ENCODE measurements at regions not wholly inside any gene's neighbourhood (a gene's known extent, or its start where the extent isn't known, plus 50 kb on each side); places are given as distances from the start of the nearest gene placed in this dataset.

DNA sequence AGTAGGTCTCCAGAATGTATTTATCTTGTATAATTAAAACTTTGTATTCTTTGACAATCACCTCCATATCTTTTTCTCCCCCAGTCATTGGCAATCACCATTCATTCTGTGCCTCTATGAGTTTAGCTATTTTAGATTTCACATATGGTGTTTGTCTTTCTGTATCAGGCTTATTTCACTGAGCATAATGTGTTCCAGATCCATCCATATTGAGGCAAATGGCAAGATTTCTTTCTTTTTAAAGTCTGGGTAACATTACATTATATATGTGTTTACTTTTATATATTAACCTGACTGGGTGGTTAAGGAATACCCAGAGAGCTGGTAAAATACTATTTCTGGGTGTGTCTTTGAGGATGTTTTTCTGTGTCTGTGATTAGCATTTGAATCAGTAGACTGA is 486.6 kb downstream of the SQOR start:
- no peaks in the 10 kb centered on the region for H3K4me1 ChIP-seq (ENCODE audit: control insufficient read depth in 2 of 2, insufficient read depth in 2 of 2, low read length in 2 of 2)
- H3K36me3 ChIP-seq (ENCODE audit: control insufficient read depth in 2 of 2, insufficient read depth in 2 of 2, low read length in 1 of 2) = no peaks in the 10 kb centered on the region
- H3K4me3 ChIP-seq (ENCODE audit: low read length in 2 of 2) = no peak overlapping the region
- DNase-seq (ENCODE audit: low read depth in 6 of 9, low spot score in 9 of 9) = no peak
- H3K9me3 ChIP-seq (ENCODE audit: control insufficient read depth in 2 of 2, insufficient read depth in 1 of 2, low read length in 1 of 2) = no peaks in the 10 kb centered on the region
- H3K27ac ChIP-seq (ENCODE audit: low read depth in 1 of 2, low read length in 1 of 2) = no peak overlapping the region
- no peaks in the 10 kb centered on the region for H3K27me3 ChIP-seq (ENCODE audit: control insufficient read depth in 2 of 2, insufficient read depth in 1 of 2, low read length in 1 of 2)

DNA sequence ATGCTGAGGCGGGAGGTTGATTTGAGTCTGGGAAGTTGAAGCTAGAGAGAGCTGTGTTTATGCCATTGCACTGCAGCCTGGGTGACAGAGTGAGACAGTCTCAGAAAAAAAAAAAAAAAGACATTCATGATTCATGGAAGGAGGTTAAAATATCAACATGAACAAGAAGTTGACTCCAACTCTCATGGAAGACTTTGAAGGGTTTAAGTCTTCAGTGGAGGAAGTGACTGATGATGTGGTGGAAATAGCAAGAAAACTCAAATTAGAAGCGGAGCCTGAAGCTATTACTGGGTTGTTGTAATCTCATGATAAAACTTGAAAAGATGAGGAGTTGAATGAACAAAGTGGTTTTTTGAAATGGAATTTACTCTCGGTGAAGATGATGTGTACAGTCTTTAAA is 491.8 kb downstream of the SQOR start:
- no peak for DNase-seq (ENCODE audit: low read depth in 6 of 9, low spot score in 9 of 9)
- Histone ChIP-seq H3K27ac (ENCODE audit: low read depth in 1 of 2, low read length in 1 of 2) (no peak overlapping the region), H3K9me3 (ENCODE audit: control insufficient read depth in 2 of 2, insufficient read depth in 1 of 2, low read length in 1 of 2) (no peaks in the 10 kb centered on the region), H3K27me3 (ENCODE audit: control insufficient read depth in 2 of 2, insufficient read depth in 1 of 2, low read length in 1 of 2) (no peaks in the 10 kb centered on the region), H3K4me3 (ENCODE audit: low read length in 2 of 2) (no peak overlapping the region), H3K4me1 (ENCODE audit: control insufficient read depth in 2 of 2, insufficient read depth in 2 of 2, low read length in 2 of 2) (no peaks in the 10 kb centered on the region), H3K36me3 (ENCODE audit: control insufficient read depth in 2 of 2, insufficient read depth in 2 of 2, low read length in 1 of 2) (no peaks in the 10 kb centered on the region)
- 95% methylated on average over 3 of the region's 3 CpGs for WGBS

DNA sequence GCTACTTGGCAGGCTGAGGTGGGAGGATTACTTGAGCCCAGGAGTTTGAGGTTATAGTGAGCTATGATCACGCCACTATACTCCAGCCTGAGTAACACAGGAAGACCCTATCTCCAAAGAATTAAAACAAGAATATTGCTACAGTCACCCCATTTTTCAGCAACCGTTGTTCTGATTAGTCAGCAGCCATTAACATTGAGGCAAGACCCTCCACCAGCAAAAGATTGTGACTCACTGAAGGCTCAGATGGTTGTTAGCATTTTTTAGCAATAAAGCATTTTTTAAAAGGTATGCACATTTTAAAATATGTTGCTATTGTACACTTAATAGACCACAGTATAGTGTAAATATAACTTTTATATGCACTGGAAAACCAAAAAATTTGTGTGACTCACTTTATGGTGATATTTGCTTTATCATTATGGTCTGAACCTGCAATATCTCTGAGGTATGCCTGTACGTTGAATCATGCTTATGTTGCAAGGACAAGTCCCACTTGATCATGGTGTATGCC is 492.6 kb downstream of the SQOR start:
- Histone ChIP-seq H3K27me3 (ENCODE audit: control insufficient read depth in 2 of 2, insufficient read depth in 1 of 2, low read length in 1 of 2) (no peaks in the 10 kb centered on the region), H3K4me3 (ENCODE audit: low read length in 2 of 2) (no peak overlapping the region), H3K36me3 (ENCODE audit: control insufficient read depth in 2 of 2, insufficient read depth in 2 of 2, low read length in 1 of 2) (no peaks in the 10 kb centered on the region), H3K9me3 (ENCODE audit: control insufficient read depth in 2 of 2, insufficient read depth in 1 of 2, low read length in 1 of 2) (peaks cover 2 to 7% of the 10 kb centered on the region in 2 donors), H3K27ac (ENCODE audit: low read depth in 1 of 2, low read length in 1 of 2) (no peak overlapping the region), H3K4me1 (ENCODE audit: control insufficient read depth in 2 of 2, insufficient read depth in 2 of 2, low read length in 2 of 2) (no peaks in the 10 kb centered on the region)
- 90% methylated on average over 3 of the region's 3 CpGs for WGBS
- DNase-seq (ENCODE audit: low read depth in 6 of 9, low spot score in 9 of 9) = no peak

DNA sequence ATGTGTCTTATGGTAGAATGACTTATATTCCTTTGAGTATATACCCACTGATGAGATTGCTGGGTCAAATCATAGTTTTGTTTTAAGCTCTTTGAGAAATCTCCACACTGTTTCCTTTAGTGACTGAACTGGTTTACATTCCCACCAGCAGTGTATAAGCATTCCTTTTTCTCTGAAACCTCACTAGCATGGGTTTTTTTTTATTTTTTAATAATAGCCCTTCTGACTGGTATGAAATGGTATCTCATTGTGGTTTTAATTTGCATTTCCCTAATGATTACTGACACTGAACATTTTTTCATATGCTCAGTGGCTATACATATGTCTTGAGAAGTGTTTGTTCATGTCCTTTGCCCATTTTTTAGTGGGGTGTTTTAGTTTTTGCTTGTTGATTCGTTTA is 494.3 kb downstream of the SQOR start:
- no peak for DNase-seq (ENCODE audit: low read depth in 6 of 9, low spot score in 9 of 9)
- Histone ChIP-seq H3K4me1 (ENCODE audit: control insufficient read depth in 2 of 2, insufficient read depth in 2 of 2, low read length in 2 of 2) (no peaks in the 10 kb centered on the region), H3K27ac (ENCODE audit: low read depth in 1 of 2, low read length in 1 of 2) (no peak overlapping the region), H3K4me3 (ENCODE audit: low read length in 2 of 2) (no peak overlapping the region), H3K27me3 (ENCODE audit: control insufficient read depth in 2 of 2, insufficient read depth in 1 of 2, low read length in 1 of 2) (no peaks in the 10 kb centered on the region), H3K9me3 (ENCODE audit: control insufficient read depth in 2 of 2, insufficient read depth in 1 of 2, low read length in 1 of 2) (peaks cover 4 to 9% of the 10 kb centered on the region in 2 donors), H3K36me3 (ENCODE audit: control insufficient read depth in 2 of 2, insufficient read depth in 2 of 2, low read length in 1 of 2) (no peaks in the 10 kb centered on the region)
- 78% methylated on average over 1 of the region's 1 CpG for WGBS

DNA sequence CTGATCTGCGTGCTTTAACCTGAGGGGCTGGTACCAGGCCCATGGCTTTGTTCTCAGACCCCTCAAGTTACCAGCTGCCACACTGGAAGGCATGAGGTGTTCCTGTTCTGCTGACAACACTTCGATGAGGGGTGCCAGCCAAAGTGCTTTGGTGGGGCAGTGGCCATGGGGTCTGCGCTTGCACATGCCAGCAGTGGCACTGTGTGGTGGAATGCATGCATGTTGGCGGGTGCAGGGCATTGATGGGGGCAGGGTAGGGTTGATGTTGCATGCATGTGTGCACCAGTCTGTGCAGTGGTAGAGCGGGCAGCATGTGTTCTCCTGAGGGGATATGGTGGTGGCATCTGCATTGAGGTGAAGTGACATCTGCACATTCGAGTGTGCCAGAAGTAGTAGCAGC is 497.0 kb downstream of the SQOR start:
- Histone ChIP-seq H3K9me3 (ENCODE audit: control insufficient read depth in 2 of 2, insufficient read depth in 1 of 2, low read length in 1 of 2) (peaks cover 4 to 13% of the 10 kb centered on the region in 2 donors), H3K27me3 (ENCODE audit: control insufficient read depth in 2 of 2, insufficient read depth in 1 of 2, low read length in 1 of 2) (no peaks in the 10 kb centered on the region), H3K27ac (ENCODE audit: low read depth in 1 of 2, low read length in 1 of 2) (no peak overlapping the region), H3K4me1 (ENCODE audit: control insufficient read depth in 2 of 2, insufficient read depth in 2 of 2, low read length in 2 of 2) (no peaks in the 10 kb centered on the region), H3K36me3 (ENCODE audit: control insufficient read depth in 2 of 2, insufficient read depth in 2 of 2, low read length in 1 of 2) (no peaks in the 10 kb centered on the region), H3K4me3 (ENCODE audit: low read length in 2 of 2) (no peak overlapping the region)
- DNase-seq (ENCODE audit: low read depth in 6 of 9, low spot score in 9 of 9) = no peak
- WGBS = 97% methylated on average over 6 of the region's 6 CpGs

DNA sequence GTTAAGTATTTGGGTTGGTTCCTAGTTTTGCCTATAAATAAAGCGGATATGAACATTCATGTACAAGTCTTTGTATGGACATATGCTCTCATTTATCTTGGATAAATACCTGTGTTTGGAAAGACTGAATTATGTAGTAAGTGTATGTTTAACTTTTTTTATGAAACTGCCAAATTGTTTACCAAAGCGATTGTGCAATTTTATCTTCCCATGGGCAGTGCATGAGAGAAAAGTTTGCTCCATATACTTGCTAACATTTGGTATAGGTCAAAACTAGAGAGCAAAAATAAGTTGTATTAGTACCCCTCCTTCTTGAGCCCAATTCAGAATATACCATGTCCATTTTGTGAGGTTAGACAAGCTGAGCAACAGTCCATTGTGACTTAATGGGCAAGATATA is 502.6 kb downstream of the SQOR start:
- WGBS = 96% methylated on average over 2 of the region's 2 CpGs
- no peaks in the 10 kb centered on the region for H3K27me3 ChIP-seq (ENCODE audit: control insufficient read depth in 2 of 2, insufficient read depth in 1 of 2, low read length in 1 of 2)

DNA sequence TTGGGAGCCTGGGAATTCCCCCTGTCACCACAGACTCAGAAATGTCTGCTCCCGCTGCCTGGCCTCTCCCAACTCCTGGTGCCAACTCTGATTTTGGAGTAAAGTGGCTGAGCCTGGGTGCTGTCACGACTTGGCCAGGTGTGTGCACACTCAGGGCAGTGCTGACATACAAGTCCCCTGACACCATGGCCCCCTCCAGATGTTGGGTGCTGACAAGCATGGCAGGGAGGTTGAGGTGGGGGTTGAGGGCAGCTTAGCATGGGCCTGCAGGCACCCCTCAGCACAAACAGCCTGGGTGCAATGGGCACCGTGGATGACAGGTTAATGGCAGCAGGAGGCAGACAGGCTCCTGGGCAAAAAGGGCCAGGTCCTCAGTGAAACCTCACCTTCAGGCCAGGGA is 511.2 kb downstream of the SQOR start:
- no peaks in the 10 kb centered on the region for H3K4me1 ChIP-seq (ENCODE audit: control insufficient read depth in 2 of 2, insufficient read depth in 2 of 2, low read length in 2 of 2)
- H3K36me3 ChIP-seq (ENCODE audit: control insufficient read depth in 2 of 2, insufficient read depth in 2 of 2, low read length in 1 of 2) = no peaks in the 10 kb centered on the region
- no peak overlapping the region for H3K4me3 ChIP-seq (ENCODE audit: low read length in 2 of 2)
- no peaks in the 10 kb centered on the region for H3K27me3 ChIP-seq (ENCODE audit: control insufficient read depth in 2 of 2, insufficient read depth in 1 of 2, low read length in 1 of 2)
- H3K27ac ChIP-seq (ENCODE audit: low read depth in 1 of 2, low read length in 1 of 2) = no peak overlapping the region
- DNase-seq (ENCODE audit: low read depth in 6 of 9, low spot score in 9 of 9) = no peak
- 88% methylated on average over 3 of the region's 3 CpGs for WGBS
- peaks cover 0 to 17% of the 10 kb centered on the region in 2 donors for H3K9me3 ChIP-seq (ENCODE audit: control insufficient read depth in 2 of 2, insufficient read depth in 1 of 2, low read length in 1 of 2)

More for the DNA sequence above, 502.6 kb downstream of the SQOR start:
- Histone ChIP-seq H3K36me3 (ENCODE audit: control insufficient read depth in 2 of 2, insufficient read depth in 2 of 2, low read length in 1 of 2) (no peaks in the 10 kb centered on the region), H3K4me1 (ENCODE audit: control insufficient read depth in 2 of 2, insufficient read depth in 2 of 2, low read length in 2 of 2) (no peaks in the 10 kb centered on the region), H3K27ac (ENCODE audit: low read depth in 1 of 2, low read length in 1 of 2) (no peak overlapping the region), H3K4me3 (ENCODE audit: low read length in 2 of 2) (no peak overlapping the region), H3K9me3 (ENCODE audit: control insufficient read depth in 2 of 2, insufficient read depth in 1 of 2, low read length in 1 of 2) (peaks cover 2 to 6% of the 10 kb centered on the region in 2 donors)
- DNase-seq (ENCODE audit: low read depth in 6 of 9, low spot score in 9 of 9) = no peak

DNA sequence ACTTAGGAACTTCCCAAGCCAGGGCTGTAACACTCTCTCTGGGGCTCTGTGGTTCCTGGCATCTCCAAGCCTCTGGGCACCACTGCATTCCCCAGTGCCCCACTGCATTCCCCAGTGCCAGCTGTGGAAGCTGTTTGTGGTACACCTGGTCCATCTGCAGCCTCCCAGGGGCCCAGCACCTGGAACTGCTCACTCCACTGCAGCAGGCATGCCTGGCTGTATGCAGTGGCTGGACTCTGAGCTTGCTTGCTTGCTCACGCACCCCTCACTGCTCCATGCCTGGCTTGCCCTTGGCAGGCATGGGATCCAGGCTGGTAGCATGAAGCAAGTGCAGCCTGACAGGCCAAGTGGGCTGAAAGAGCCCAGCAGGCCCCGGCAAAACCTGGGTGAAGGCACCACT is 512.1 kb downstream of the SQOR start:
- 95% methylated on average over 2 of the region's 2 CpGs for WGBS
- DNase-seq (ENCODE audit: low read depth in 6 of 9, low spot score in 9 of 9) = no peak
- no peak overlapping the region for H3K27ac ChIP-seq (ENCODE audit: low read depth in 1 of 2, low read length in 1 of 2)

DNA sequence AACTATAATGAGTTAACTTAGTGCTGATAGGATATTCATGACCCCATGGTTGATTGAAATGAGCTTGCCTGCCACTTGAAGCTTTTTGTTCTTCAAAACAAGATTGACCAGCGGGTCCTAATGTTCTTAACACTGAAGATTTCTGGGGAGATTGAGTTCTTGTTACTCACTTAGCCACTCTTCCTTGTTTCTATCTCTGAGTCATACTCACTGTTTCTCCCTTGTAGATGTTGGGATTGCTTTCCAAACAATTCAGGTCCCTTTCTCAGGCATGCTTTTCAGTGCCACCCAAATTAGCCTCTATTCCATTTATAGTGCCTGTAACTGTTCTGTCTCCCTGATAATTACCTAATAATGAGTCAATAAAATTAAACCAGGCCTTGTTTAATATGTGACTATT is 517.0 kb downstream of the SQOR start:
- Histone ChIP-seq H3K27me3 (ENCODE audit: control insufficient read depth in 2 of 2, insufficient read depth in 1 of 2, low read length in 1 of 2) (no peaks in the 10 kb centered on the region), H3K4me1 (ENCODE audit: control insufficient read depth in 2 of 2, insufficient read depth in 2 of 2, low read length in 2 of 2) (no peaks in the 10 kb centered on the region), H3K9me3 (ENCODE audit: control insufficient read depth in 2 of 2, insufficient read depth in 1 of 2, low read length in 1 of 2) (peaks cover 0 to 7% of the 10 kb centered on the region in 2 donors), H3K4me3 (ENCODE audit: low read length in 2 of 2) (no peak overlapping the region), H3K36me3 (ENCODE audit: control insufficient read depth in 2 of 2, insufficient read depth in 2 of 2, low read length in 1 of 2) (no peaks in the 10 kb centered on the region), H3K27ac (ENCODE audit: low read depth in 1 of 2, low read length in 1 of 2) (no peak overlapping the region)
- WGBS = 89% methylated on average over 1 of the region's 1 CpG
- no peak for DNase-seq (ENCODE audit: low read depth in 6 of 9, low spot score in 9 of 9)

More for the DNA sequence above, 512.1 kb downstream of the SQOR start:
- H3K4me3 ChIP-seq (ENCODE audit: low read length in 2 of 2) = no peak overlapping the region
- no peaks in the 10 kb centered on the region for H3K4me1 ChIP-seq (ENCODE audit: control insufficient read depth in 2 of 2, insufficient read depth in 2 of 2, low read length in 2 of 2)
- H3K36me3 ChIP-seq (ENCODE audit: control insufficient read depth in 2 of 2, insufficient read depth in 2 of 2, low read length in 1 of 2) = no peaks in the 10 kb centered on the region
- no peaks in the 10 kb centered on the region for H3K27me3 ChIP-seq (ENCODE audit: control insufficient read depth in 2 of 2, insufficient read depth in 1 of 2, low read length in 1 of 2)
- H3K9me3 ChIP-seq (ENCODE audit: control insufficient read depth in 2 of 2, insufficient read depth in 1 of 2, low read length in 1 of 2) = peaks cover 0 to 17% of the 10 kb centered on the region in 2 donors

DNA sequence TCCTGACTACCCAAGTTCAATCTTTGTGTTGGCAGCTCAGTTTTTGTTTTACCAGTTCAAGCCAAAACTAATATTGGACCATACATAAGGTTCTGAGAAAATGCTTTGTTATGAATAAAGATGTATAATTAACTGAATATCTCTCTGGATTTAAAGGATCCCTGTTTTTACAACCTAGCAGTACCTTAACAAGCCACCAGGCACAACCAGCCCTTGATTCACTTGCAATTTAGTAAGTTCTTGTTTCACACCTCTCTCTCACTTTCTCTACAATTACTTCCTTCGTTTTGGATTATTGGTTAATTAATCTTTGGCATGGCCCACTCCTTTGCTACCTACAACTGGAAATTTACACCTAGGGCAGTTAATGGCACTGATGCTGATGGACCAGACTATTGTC is 531.9 kb downstream of the SQOR start:
- WGBS = 42% methylated on average over 1 of the region's 1 CpG
- Histone ChIP-seq H3K9me3 (ENCODE audit: control insufficient read depth in 2 of 2, insufficient read depth in 1 of 2, low read length in 1 of 2) (no peaks in the 10 kb centered on the region), H3K4me1 (ENCODE audit: control insufficient read depth in 2 of 2, insufficient read depth in 2 of 2, low read length in 2 of 2) (no peaks in the 10 kb centered on the region)

More for the DNA sequence above, 531.9 kb downstream of the SQOR start:
- H3K36me3 ChIP-seq (ENCODE audit: control insufficient read depth in 2 of 2, insufficient read depth in 2 of 2, low read length in 1 of 2) = no peaks in the 10 kb centered on the region
- DNase-seq (ENCODE audit: low read depth in 6 of 9, low spot score in 9 of 9) = no peak
- no peak overlapping the region for H3K27ac ChIP-seq (ENCODE audit: low read depth in 1 of 2, low read length in 1 of 2)
- H3K27me3 ChIP-seq (ENCODE audit: control insufficient read depth in 2 of 2, insufficient read depth in 1 of 2, low read length in 1 of 2) = no peaks in the 10 kb centered on the region
- H3K4me3 ChIP-seq (ENCODE audit: low read length in 2 of 2) = no peak overlapping the region

Measured in thymus (tissue), 11 donors.